HT-29 (cell line): ENCODE measurements at regions not wholly inside any gene's neighbourhood (a gene's known extent, or its start where the extent isn't known, plus 50 kb on each side); places are given as distances from the start of the nearest gene placed in this dataset.

Experiments used
- DNase-seq: peaks from one replicate; pipeline ENCODE4 v3.0.0-alpha.2; 2015; ENCODE audit warnings: low spot score

- DNase-seq = no peak
Observed at GRCh38 chr10:120641695-120642094, 184.7 kb downstream of the PLPP4 start.

- DNase-seq = no peak
Observed at GRCh38 chr10:120643351-120643750, 186.3 kb downstream of the PLPP4 start.

GRCh38 chr10:120644556-120645410 lies 187.8 kb downstream of the PLPP4 start:
- no peak for DNase-seq

- DNase-seq = no peak
Observed at GRCh38 chr10:120646159-120646732, 189.2 kb downstream of the PLPP4 start.

- DNase-seq = no peak
Observed at GRCh38 chr10:120646738-120647456, 189.9 kb downstream of the PLPP4 start.

- DNase-seq = no peak
Observed at GRCh38 chr10:120650705-120651399, 193.8 kb downstream of the PLPP4 start.

GRCh38 chr10:120656107-120656506 lies 195.1 kb upstream of the WDR11 start:
- no peak for DNase-seq

- DNase-seq = no peak
Observed at GRCh38 chr10:120657371-120657770, 193.8 kb upstream of the WDR11 start.

GRCh38 chr10:120658943-120659885 lies 191.9 kb upstream of the WDR11 start:
- no peak for DNase-seq

GRCh38 chr10:120666308-120666707 lies 184.9 kb upstream of the WDR11 start:
- DNase-seq = no peak

- DNase-seq = no peak
Observed at GRCh38 chr10:120667276-120667675, 183.9 kb upstream of the WDR11 start.

GRCh38 chr10:120671491-120671890 lies 179.7 kb upstream of the WDR11 start:
- DNase-seq = no peak

- no peak for DNase-seq
Observed at GRCh38 chr10:120683454-120683853, 167.7 kb upstream of the WDR11 start.

- DNase-seq = no peak
Observed at GRCh38 chr10:120684226-120684625, 166.9 kb upstream of the WDR11 start.

- DNase-seq = no peak
Observed at GRCh38 chr10:120685136-120685535, 166.0 kb upstream of the WDR11 start.

GRCh38 chr10:120688928-120689327 lies 162.2 kb upstream of the WDR11 start:
- peak; percentile 1 for DNase-seq

- DNase-seq = no peak
Observed at GRCh38 chr10:120689777-120690529, 161.2 kb upstream of the WDR11 start.

GRCh38 chr10:120691625-120692024 lies 159.5 kb upstream of the WDR11 start:
- no peak for DNase-seq

GRCh38 chr10:120700426-120700825 lies 150.7 kb upstream of the WDR11 start:
- DNase-seq = no peak

- DNase-seq = no peak
Observed at GRCh38 chr10:120701381-120701780, 149.8 kb upstream of the WDR11 start.
